GM23338 (cell line): ENCODE measurements at regions not wholly inside any gene's neighbourhood (a gene's known extent, or its start where the extent isn't known, plus 50 kb on each side); places are given as distances from the start of the nearest gene placed in this dataset.

Source experiments
- CTCF ChIP-seq, 2 experiments: fragments of 200-600 bp in 1 of 2; sonication (generic) in 1 of 2; conservative IDR thresholded peaks; 2 replicates each; pipeline versions ENCODE4 v1.5.1 to v1.6.1; 2016 to 2017; ENCODE audit warnings: antibody characterized with exemption in 2 of 2, low read depth in 2 of 2, mild to moderate bottlenecking in 2 of 2, moderate library complexity in 1 of 2
- ETS1 ChIP-seq: IDR thresholded peaks from 2 replicates; pipeline ENCODE4 v1.6.1; 2016; ENCODE audit warnings: antibody characterized with exemption
- EZH2 ChIP-seq: fragments of 200-600 bp; sonication (generic); IDR thresholded peaks from one replicate; pipeline ENCODE4 v1.8.0; 2017; ENCODE audit warnings: antibody characterized with exemption, mild to moderate bottlenecking, low read depth; ENCODE audit not compliant: unreplicated experiment
- EZH2phosphoT487 ChIP-seq: fragments of 200-600 bp; sonication (generic); IDR thresholded peaks from one replicate; pipeline ENCODE4 v1.8.1; 2018; ENCODE audit warnings: antibody characterized with exemption; ENCODE audit not compliant: unreplicated experiment
- NANOG ChIP-seq: IDR thresholded peaks from 2 replicates; pipeline ENCODE4 v1.6.1; 2016; ENCODE audit warnings: antibody characterized with exemption, borderline replicate concordance
- POLR2AphosphoS5 ChIP-seq: IDR thresholded peaks from 2 replicates; pipeline ENCODE4 v1.6.1; 2016; ENCODE audit warnings: antibody characterized with exemption, low read depth
- REST ChIP-seq: IDR thresholded peaks from one replicate; pipeline ENCODE4 v1.6.1; 2018; ENCODE audit warnings: antibody characterized with exemption; ENCODE audit not compliant: unreplicated experiment
- STAT1 ChIP-seq: IDR thresholded peaks from one replicate; pipeline ENCODE4 v1.6.1; 2016; ENCODE audit warnings: antibody characterized with exemption; ENCODE audit not compliant: unreplicated experiment
- ZNF331 ChIP-seq: fragments of 250-450 bp; sonication (Bioruptor Pico); IDR thresholded peaks from 2 replicates; pipeline ENCODE4 v1.5.0; 2020; ENCODE audit warnings: low read depth, mild to moderate bottlenecking, moderate library complexity
- TF ChIP-seq, protein P1 (sequence below): fragments of 250-450 bp; sonication (Bioruptor Pico); IDR thresholded peaks from 2 replicates; pipeline ENCODE4 v1.5.0; 2020; ENCODE audit warnings: mild to moderate bottlenecking, moderate library complexity

- no peak for TF ChIP-seq CTCF (conservative IDR thresholded peaks at IDR 0.05; ENCODE audit: low read depth in 2 of 2)
- no peak for TF ChIP-seq STAT1
- no peak for TF ChIP-seq POLR2AphosphoS5
- TF ChIP-seq REST: no peak
- TF ChIP-seq ETS1: no peak
- no peak for TF ChIP-seq EZH2
- TF ChIP-seq ZNF331 (CRISPR knock-in tag): no peak
- TF ChIP-seq, protein P1, sequence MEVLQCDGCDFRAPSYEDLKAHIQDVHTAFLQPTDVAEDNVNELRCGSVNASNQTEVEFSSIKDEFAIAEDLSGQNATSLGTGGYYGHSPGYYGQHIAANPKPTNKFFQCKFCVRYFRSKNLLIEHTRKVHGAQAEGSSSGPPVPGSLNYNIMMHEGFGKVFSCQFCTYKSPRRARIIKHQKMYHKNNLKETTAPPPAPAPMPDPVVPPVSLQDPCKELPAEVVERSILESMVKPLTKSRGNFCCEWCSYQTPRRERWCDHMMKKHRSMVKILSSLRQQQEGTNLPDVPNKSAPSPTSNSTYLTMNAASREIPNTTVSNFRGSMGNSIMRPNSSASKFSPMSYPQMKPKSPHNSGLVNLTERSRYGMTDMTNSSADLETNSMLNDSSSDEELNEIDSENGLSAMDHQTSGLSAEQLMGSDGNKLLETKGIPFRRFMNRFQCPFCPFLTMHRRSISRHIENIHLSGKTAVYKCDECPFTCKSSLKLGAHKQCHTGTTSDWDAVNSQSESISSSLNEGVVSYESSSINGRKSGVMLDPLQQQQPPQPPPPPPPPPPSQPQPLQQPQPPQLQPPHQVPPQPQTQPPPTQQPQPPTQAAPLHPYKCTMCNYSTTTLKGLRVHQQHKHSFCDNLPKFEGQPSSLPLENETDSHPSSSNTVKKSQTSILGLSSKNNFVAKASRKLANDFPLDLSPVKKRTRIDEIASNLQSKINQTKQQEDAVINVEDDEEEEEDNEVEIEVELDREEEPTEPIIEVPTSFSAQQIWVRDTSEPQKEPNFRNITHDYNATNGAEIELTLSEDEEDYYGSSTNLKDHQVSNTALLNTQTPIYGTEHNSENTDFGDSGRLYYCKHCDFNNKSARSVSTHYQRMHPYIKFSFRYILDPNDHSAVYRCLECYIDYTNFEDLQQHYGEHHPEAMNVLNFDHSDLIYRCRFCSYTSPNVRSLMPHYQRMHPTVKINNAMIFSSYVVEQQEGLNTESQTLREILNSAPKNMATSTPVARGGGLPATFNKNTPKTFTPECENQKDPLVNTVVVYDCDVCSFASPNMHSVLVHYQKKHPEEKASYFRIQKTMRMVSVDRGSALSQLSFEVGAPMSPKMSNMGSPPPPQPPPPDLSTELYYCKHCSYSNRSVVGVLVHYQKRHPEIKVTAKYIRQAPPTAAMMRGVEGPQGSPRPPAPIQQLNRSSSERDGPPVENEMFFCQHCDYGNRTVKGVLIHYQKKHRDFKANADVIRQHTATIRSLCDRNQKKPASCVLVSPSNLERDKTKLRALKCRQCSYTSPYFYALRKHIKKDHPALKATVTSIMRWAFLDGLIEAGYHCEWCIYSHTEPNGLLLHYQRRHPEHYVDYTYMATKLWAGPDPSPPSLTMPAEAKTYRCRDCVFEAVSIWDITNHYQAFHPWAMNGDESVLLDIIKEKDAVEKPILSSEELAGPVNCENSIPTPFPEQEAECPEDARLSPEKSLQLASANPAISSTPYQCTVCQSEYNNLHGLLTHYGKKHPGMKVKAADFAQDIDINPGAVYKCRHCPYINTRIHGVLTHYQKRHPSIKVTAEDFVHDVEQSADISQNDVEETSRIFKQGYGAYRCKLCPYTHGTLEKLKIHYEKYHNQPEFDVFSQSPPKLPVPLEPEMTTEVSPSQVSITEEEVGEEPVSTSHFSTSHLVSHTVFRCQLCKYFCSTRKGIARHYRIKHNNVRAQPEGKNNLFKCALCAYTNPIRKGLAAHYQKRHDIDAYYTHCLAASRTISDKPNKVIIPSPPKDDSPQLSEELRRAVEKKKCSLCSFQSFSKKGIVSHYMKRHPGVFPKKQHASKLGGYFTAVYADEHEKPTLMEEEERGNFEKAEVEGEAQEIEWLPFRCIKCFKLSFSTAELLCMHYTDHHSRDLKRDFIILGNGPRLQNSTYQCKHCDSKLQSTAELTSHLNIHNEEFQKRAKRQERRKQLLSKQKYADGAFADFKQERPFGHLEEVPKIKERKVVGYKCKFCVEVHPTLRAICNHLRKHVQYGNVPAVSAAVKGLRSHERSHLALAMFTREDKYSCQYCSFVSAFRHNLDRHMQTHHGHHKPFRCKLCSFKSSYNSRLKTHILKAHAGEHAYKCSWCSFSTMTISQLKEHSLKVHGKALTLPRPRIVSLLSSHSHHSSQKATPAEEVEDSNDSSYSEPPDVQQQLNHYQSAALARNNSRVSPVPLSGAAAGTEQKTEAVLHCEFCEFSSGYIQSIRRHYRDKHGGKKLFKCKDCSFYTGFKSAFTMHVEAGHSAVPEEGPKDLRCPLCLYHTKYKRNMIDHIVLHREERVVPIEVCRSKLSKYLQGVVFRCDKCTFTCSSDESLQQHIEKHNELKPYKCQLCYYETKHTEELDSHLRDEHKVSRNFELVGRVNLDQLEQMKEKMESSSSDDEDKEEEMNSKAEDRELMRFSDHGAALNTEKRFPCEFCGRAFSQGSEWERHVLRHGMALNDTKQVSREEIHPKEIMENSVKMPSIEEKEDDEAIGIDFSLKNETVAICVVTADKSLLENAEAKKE (CRISPR knock-in tag): no peak
- no peak for TF ChIP-seq NANOG
- no peak for TF ChIP-seq EZH2phosphoT487
Measured at GRCh38 chr1:59214248-59215208, 82.4 kb upstream of the FGGY start.
